IPS DF 6.9 (cell line): ENCODE measurements at regions not wholly inside any gene's neighbourhood (a gene's known extent, or its start where the extent isn't known, plus 50 kb on each side); places are given as distances from the start of the nearest gene placed in this dataset.

ENCODE experiments used
- DNase-seq: peaks from one replicate; pipeline ENCODE4 v3.0.0-alpha.2; 2013; ENCODE audit warnings: low read depth, low spot score
- H3K27ac ChIP-seq: one replicate; pipeline ENCODE4 v1.5.1; 2013; ENCODE audit warnings: low read length, control low read depth
- H3K27me3 ChIP-seq: 2 replicates; pipeline ENCODE4 v1.6.1; 2013; ENCODE audit warnings: mild to moderate bottlenecking, low read length; ENCODE audit not compliant: control insufficient read depth, insufficient read depth
- H3K36me3 ChIP-seq: 2 replicates; pipeline ENCODE4 v1.6.1; 2013; ENCODE audit warnings: low read length; ENCODE audit not compliant: control insufficient read depth, insufficient read depth
- H3K4me1 ChIP-seq: 2 replicates; pipeline ENCODE4 v1.6.1; 2013; ENCODE audit warnings: low read length; ENCODE audit not compliant: control insufficient read depth, insufficient read depth
- H3K4me3 ChIP-seq: 2 replicates; pipeline ENCODE4 v1.5.1; 2013; ENCODE audit warnings: mild to moderate bottlenecking, low read length
- H3K9me3 ChIP-seq: 2 replicates; pipeline ENCODE4 v1.6.1; 2013; ENCODE audit warnings: low read length, inconsistent platforms; ENCODE audit not compliant: control insufficient read depth, insufficient read depth
- WGBS: extraction: QIAGEN DNeasy Blood & Tissue Kit; methylation state at CpG from one replicate; pipeline ENCODE4 v1.1.7; 2013; ENCODE audit warnings: mixed read lengths, missing lambda C conversion rate; ENCODE audit not compliant: insufficient read length, insufficient coverage; 5-methylcytosine and 5-hydroxymethylcytosine counted together

DNA sequence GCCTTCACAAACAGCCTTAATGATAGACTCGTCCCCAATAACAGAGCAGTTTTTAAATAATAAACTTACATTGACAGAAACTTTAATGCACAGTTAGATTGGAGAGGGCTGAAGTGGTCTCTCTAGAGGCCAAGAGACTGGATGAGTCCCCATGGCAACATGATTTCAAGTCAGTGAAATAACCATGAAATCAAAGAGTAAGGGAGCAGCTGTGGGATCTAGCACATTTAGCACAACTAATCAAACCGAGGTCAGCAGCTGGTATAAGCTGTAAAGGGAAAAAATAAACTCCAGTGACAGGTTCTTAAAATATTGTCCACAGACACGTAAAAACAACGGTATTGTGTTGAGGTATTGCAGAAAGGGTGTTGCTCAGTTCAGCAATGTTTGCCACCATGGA, 916.6 kb downstream of the DNAH5 start:
- H3K4me3 ChIP-seq: no peak overlapping the region
- no CpG with 5 or more reads among the region's 4 CpGs for WGBS
- H3K27me3 ChIP-seq: no peaks in the 10 kb centered on the region
- H3K36me3 ChIP-seq: no peaks in the 10 kb centered on the region
- H3K4me1 ChIP-seq: no peaks in the 10 kb centered on the region
- no peak for DNase-seq
- no peak overlapping the region for H3K27ac ChIP-seq
- no peaks in the 10 kb centered on the region for H3K9me3 ChIP-seq

DNA sequence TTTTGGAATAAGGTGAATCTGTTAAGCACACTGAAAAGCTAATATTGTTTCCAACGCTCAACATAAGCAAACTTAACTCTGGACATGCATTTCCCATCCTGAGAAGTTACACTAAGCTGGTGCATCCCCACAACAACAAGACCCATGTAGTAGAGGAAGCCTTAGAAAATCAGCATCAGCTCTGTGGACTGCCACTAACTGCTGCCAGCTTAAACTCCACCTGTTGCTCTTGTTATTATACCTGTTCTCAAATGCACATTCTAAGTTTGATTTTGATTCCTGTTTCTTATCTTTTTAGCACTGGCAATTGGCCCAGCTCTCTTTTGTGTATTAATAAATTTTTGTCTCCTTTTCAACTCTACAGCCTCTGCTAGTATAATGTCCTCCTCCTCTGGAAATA, 924.8 kb downstream of the DNAH5 start:
- Histone ChIP-seq H3K36me3 (no peaks in the 10 kb centered on the region), H3K4me3 (no peak overlapping the region), H3K27me3 (no peaks in the 10 kb centered on the region), H3K9me3 (no peaks in the 10 kb centered on the region), H3K27ac (no peak overlapping the region), H3K4me1 (no peaks in the 10 kb centered on the region)
- DNase-seq: no peak
- WGBS: no CpG with 5 or more reads among the region's 1 CpG

- no CpG with 5 or more reads among the region's 1 CpG for WGBS
- Histone ChIP-seq H3K27ac (no peak overlapping the region), H3K9me3 (no peaks in the 10 kb centered on the region), H3K4me3 (no peak overlapping the region), H3K27me3 (no peaks in the 10 kb centered on the region), H3K4me1 (no peaks in the 10 kb centered on the region), H3K36me3 (no peaks in the 10 kb centered on the region)
- DNase-seq: no peak
Measured at GRCh38 chr5:13003457-13003856, 941.0 kb downstream of the DNAH5 start.

- H3K27ac ChIP-seq: no peak overlapping the region
- WGBS: no CpG with 5 or more reads among the region's 5 CpGs
- H3K4me1 ChIP-seq: no peaks in the 10 kb centered on the region
- no peaks in the 10 kb centered on the region for H3K9me3 ChIP-seq
- H3K4me3 ChIP-seq: no peak overlapping the region
- H3K27me3 ChIP-seq: no peaks in the 10 kb centered on the region
- no peaks in the 10 kb centered on the region for H3K36me3 ChIP-seq
- DNase-seq: no peak
Measured at GRCh38 chr5:12999667-13000066, 944.8 kb downstream of the DNAH5 start.

- no peak overlapping the region for H3K4me3 ChIP-seq
- H3K9me3 ChIP-seq: no peaks in the 10 kb centered on the region
- no peaks in the 10 kb centered on the region for H3K27me3 ChIP-seq
- H3K27ac ChIP-seq: no peak overlapping the region
- no peak for DNase-seq
- H3K36me3 ChIP-seq: no peaks in the 10 kb centered on the region
- WGBS: no CpG with 5 or more reads among the region's 4 CpGs
- no peaks in the 10 kb centered on the region for H3K4me1 ChIP-seq
Measured at GRCh38 chr5:12985142-12985541, 959.3 kb downstream of the DNAH5 start.

DNA sequence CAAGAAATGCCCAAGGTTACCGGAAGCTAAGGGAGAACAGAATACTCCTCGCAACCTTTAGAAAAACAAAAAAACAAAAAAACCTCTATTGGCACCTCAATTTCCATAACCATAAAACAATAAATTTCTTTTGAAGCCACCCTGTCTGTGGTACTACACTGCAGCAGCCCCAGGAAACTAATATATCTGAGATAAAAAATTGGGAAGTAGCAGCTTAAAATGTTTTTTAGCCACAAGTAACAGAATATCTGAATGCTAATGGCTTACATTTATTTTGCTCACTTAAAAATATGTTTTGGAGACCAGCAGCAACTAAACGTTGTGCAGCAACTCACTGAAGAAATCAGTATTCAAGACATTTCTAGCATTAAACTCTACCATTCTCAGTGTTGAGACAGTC, 969.6 kb downstream of the DNAH5 start:
- Histone ChIP-seq H3K4me1 (no peaks in the 10 kb centered on the region), H3K27me3 (no peaks in the 10 kb centered on the region), H3K4me3 (no peak overlapping the region), H3K36me3 (no peaks in the 10 kb centered on the region), H3K27ac (no peak overlapping the region), H3K9me3 (no peaks in the 10 kb centered on the region)
- no CpG with 5 or more reads among the region's 3 CpGs for WGBS
- no peak for DNase-seq

GRCh38 chr5:12965804-12966203, 978.7 kb downstream of the DNAH5 start:
- WGBS: no CpG with 5 or more reads among the region's 4 CpGs
- Histone ChIP-seq H3K4me1 (no peaks in the 10 kb centered on the region), H3K4me3 (no peak overlapping the region), H3K27ac (no peak overlapping the region), H3K27me3 (no peaks in the 10 kb centered on the region), H3K9me3 (no peaks in the 10 kb centered on the region), H3K36me3 (no peaks in the 10 kb centered on the region)
- no peak for DNase-seq

- Histone ChIP-seq H3K27ac (no peak overlapping the region), H3K36me3 (no peaks in the 10 kb centered on the region), H3K4me1 (no peaks in the 10 kb centered on the region), H3K4me3 (no peak overlapping the region), H3K9me3 (no peaks in the 10 kb centered on the region), H3K27me3 (no peaks in the 10 kb centered on the region)
- DNase-seq: no peak
- no CpG with 5 or more reads among the region's 1 CpG for WGBS
Measured at GRCh38 chr5:12959713-12960112, 984.8 kb downstream of the DNAH5 start.

DNA sequence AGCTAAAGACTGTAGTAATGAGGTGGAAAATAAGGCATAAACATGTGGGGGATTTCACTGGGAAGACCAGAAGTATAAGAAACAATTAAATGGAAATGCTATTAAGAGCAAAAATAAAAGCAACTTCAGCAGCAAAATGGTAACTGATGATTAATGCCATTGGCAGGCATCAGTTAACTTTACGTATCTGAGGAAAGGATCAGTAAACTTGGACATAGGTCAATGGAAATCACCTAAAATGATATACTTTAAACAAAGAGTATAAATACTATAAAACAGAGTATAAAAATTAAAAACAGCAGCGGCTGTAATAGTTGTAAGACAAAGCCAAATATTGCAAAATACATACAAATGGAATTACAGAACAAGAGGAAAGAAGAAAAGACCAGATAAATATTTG, 992.1 kb downstream of the DNAH5 start:
- no peak overlapping the region for H3K27ac ChIP-seq
- H3K27me3 ChIP-seq: no peaks in the 10 kb centered on the region
- no CpG with 5 or more reads among the region's 2 CpGs for WGBS
- no peak for DNase-seq
- H3K4me1 ChIP-seq: no peaks in the 10 kb centered on the region
- H3K4me3 ChIP-seq: no peak overlapping the region
- H3K9me3 ChIP-seq: no peaks in the 10 kb centered on the region
- no peaks in the 10 kb centered on the region for H3K36me3 ChIP-seq

- Histone ChIP-seq H3K36me3 (no peaks in the 10 kb centered on the region), H3K9me3 (no peaks in the 10 kb centered on the region), H3K27me3 (no peaks in the 10 kb centered on the region), H3K4me1 (no peaks in the 10 kb centered on the region), H3K4me3 (no peak overlapping the region), H3K27ac (no peak overlapping the region)
- DNase-seq: no peak
- no CpG with 5 or more reads among the region's 3 CpGs for WGBS
Measured at GRCh38 chr5:12951846-12952245, 992.6 kb downstream of the DNAH5 start.

DNA sequence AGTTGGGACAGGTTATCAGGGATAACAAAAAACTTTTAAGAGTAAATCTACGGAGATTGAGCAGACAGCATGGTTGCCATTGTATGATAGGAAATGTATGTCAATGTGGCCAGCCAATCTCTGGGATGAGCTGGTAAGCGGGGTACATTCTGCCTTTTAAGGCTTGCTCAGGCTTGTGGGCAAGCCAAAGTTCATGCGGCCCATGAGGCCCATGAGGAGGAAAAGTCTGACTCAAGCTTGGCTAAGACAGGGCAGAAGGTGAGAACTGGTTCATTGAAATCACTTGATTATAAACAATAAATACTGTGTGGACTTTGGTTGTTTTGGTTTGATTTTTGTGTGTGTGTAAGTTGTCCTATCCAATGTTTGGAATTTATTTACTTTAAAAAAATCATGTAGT, 997.1 kb downstream of the DNAH5 start:
- Histone ChIP-seq H3K27me3 (no peaks in the 10 kb centered on the region), H3K4me1 (no peaks in the 10 kb centered on the region), H3K27ac (no peak overlapping the region), H3K9me3 (no peaks in the 10 kb centered on the region), H3K36me3 (no peaks in the 10 kb centered on the region), H3K4me3 (no peak overlapping the region)
- WGBS: no CpG with 5 or more reads among the region's 3 CpGs
- DNase-seq: no peak
